Activated CD4-positive, alpha-beta T cell treated with anti-CD3 and anti-CD28 coated beads, Interleukin-2, amount 10 ng/mL, durations not matched to agents 24 days and 14 days (primary cell): ENCODE measurements at regions not wholly inside any gene's neighbourhood (a gene's known extent, or its start where the extent isn't known, plus 50 kb on each side); places are given as distances from the start of the nearest gene placed in this dataset.

Source experiments
- DNase-seq: peaks from one replicate; pipeline ENCODE4 v3.0.0; 2022
- H3K27ac Mint-ChIP-seq: one replicate; pipeline ENCODE4 v1.8.0; 2022; ENCODE audit warnings: mild to moderate bottlenecking, mixed read lengths
- H3K27me3 Mint-ChIP-seq: one replicate; pipeline ENCODE4 v1.8.0; 2022; ENCODE audit warnings: mixed read lengths
- H3K36me3 Mint-ChIP-seq: one replicate; pipeline ENCODE4 v1.8.0; 2022; ENCODE audit warnings: low read depth, mild to moderate bottlenecking, mixed read lengths
- H3K4me1 Mint-ChIP-seq: one replicate; pipeline ENCODE4 v1.8.0; 2021; ENCODE audit warnings: mixed read lengths
- H3K4me3 Mint-ChIP-seq: one replicate; pipeline ENCODE4 v1.8.0; 2022; ENCODE audit warnings: mild to moderate bottlenecking, moderate library complexity, mixed read lengths
- H3K9me3 Mint-ChIP-seq: one replicate; pipeline ENCODE4 v1.8.0; 2021; ENCODE audit warnings: mixed read lengths
- intact Hi-C: fragments of 100-400 bp; cut with micrococcal nuclease; formaldehyde crosslinking; loops from one replicate; pipeline ENCODE4 v1.15.1; 2023

- Mint-ChIP-seq H3K27ac (no peak overlapping the region), H3K4me3 (no peak overlapping the region), H3K9me3 (no peaks in the 10 kb centered on the region), H3K4me1 (no peaks in the 10 kb centered on the region), H3K36me3 (no peaks in the 10 kb centered on the region), H3K27me3 (no peaks in the 10 kb centered on the region)
- intact Hi-C loops: no loop called here
- DNase-seq: no peak
Observed at GRCh38 chr1:37113285-37113997, 79.1 kb upstream of the GRIK3 start.

GRCh38 chr1:37118790-37119189 lies 84.5 kb upstream of the GRIK3 start:
- no peak for DNase-seq
- Mint-ChIP-seq H3K36me3 (no peaks in the 10 kb centered on the region), H3K4me1 (no peaks in the 10 kb centered on the region), H3K27ac (no peak overlapping the region), H3K27me3 (no peaks in the 10 kb centered on the region), H3K9me3 (no peaks in the 10 kb centered on the region), H3K4me3 (no peak overlapping the region)
- intact Hi-C loops: no loop called here

- DNase-seq: no peak
- Mint-ChIP-seq H3K27me3 (no peaks in the 10 kb centered on the region), H3K9me3 (no peaks in the 10 kb centered on the region), H3K36me3 (no peaks in the 10 kb centered on the region), H3K4me3 (no peak overlapping the region), H3K4me1 (no peaks in the 10 kb centered on the region), H3K27ac (no peak overlapping the region)
- intact Hi-C loops: no loop called here
Observed at GRCh38 chr1:37120279-37120678, 86.0 kb upstream of the GRIK3 start.

- no peak for DNase-seq
- Mint-ChIP-seq H3K4me1 (no peaks in the 10 kb centered on the region), H3K27me3 (no peaks in the 10 kb centered on the region), H3K36me3 (no peaks in the 10 kb centered on the region), H3K27ac (no peak overlapping the region), H3K9me3 (no peaks in the 10 kb centered on the region), H3K4me3 (no peak overlapping the region)
- intact Hi-C loops: no loop called here
Observed at GRCh38 chr1:37123276-37124115, 89.2 kb upstream of the GRIK3 start.

- H3K36me3 Mint-ChIP-seq: no peaks in the 10 kb centered on the region
- H3K4me3 Mint-ChIP-seq: no peak overlapping the region
- H3K9me3 Mint-ChIP-seq: no peaks in the 10 kb centered on the region
- H3K27ac Mint-ChIP-seq: no peak overlapping the region
- H3K27me3 Mint-ChIP-seq: no peaks in the 10 kb centered on the region
- DNase-seq: no peak
- no peaks in the 10 kb centered on the region for H3K4me1 Mint-ChIP-seq
- intact Hi-C loops: no loop called here
Observed at GRCh38 chr1:37124501-37124900, 90.2 kb upstream of the GRIK3 start.

GRCh38 chr1:37125295-37125694 lies 91.0 kb upstream of the GRIK3 start:
- no peak for DNase-seq
- Mint-ChIP-seq H3K4me3 (no peak overlapping the region), H3K9me3 (no peaks in the 10 kb centered on the region), H3K27me3 (no peaks in the 10 kb centered on the region), H3K27ac (no peak overlapping the region), H3K4me1 (no peaks in the 10 kb centered on the region), H3K36me3 (no peaks in the 10 kb centered on the region)
- intact Hi-C loops: no loop called here

- Mint-ChIP-seq H3K27me3 (no peaks in the 10 kb centered on the region), H3K36me3 (no peaks in the 10 kb centered on the region), H3K4me3 (no peak overlapping the region), H3K4me1 (no peaks in the 10 kb centered on the region), H3K9me3 (no peaks in the 10 kb centered on the region), H3K27ac (no peak overlapping the region)
- DNase-seq: no peak
- intact Hi-C loops: no loop called here
Observed at GRCh38 chr1:37127254-37127748, 93.0 kb upstream of the GRIK3 start.

- H3K27me3 Mint-ChIP-seq: no peaks in the 10 kb centered on the region
- DNase-seq: no peak
- H3K36me3 Mint-ChIP-seq: no peaks in the 10 kb centered on the region
- no peaks in the 10 kb centered on the region for H3K9me3 Mint-ChIP-seq
- no peak overlapping the region for H3K27ac Mint-ChIP-seq
- H3K4me3 Mint-ChIP-seq: no peak overlapping the region
- no peaks in the 10 kb centered on the region for H3K4me1 Mint-ChIP-seq
- intact Hi-C loops: no loop called here
Observed at GRCh38 chr1:37128091-37128490, 93.8 kb upstream of the GRIK3 start.

GRCh38 chr1:37130221-37130948 lies 96.1 kb upstream of the GRIK3 start:
- DNase-seq: no peak
- Mint-ChIP-seq H3K27ac (no peak overlapping the region), H3K4me3 (no peak overlapping the region), H3K9me3 (no peaks in the 10 kb centered on the region), H3K27me3 (no peaks in the 10 kb centered on the region), H3K36me3 (no peaks in the 10 kb centered on the region), H3K4me1 (no peaks in the 10 kb centered on the region)
- intact Hi-C loops: no loop called here

GRCh38 chr1:37131281-37131680 lies 97.0 kb upstream of the GRIK3 start:
- Mint-ChIP-seq H3K36me3 (no peaks in the 10 kb centered on the region), H3K4me3 (no peak overlapping the region), H3K27ac (no peak overlapping the region), H3K4me1 (no peaks in the 10 kb centered on the region), H3K9me3 (no peaks in the 10 kb centered on the region), H3K27me3 (no peaks in the 10 kb centered on the region)
- no peak for DNase-seq
- intact Hi-C loops: no loop called here

GRCh38 chr1:37133276-37134145 lies 99.2 kb upstream of the GRIK3 start:
- DNase-seq: no peak
- Mint-ChIP-seq H3K4me1 (no peaks in the 10 kb centered on the region), H3K36me3 (no peaks in the 10 kb centered on the region), H3K27me3 (no peaks in the 10 kb centered on the region), H3K9me3 (no peaks in the 10 kb centered on the region), H3K27ac (no peak overlapping the region), H3K4me3 (no peak overlapping the region)
- intact Hi-C loops: no loop called here

- intact Hi-C loops: no loop called here
- Mint-ChIP-seq H3K9me3 (no peaks in the 10 kb centered on the region), H3K4me1 (no peaks in the 10 kb centered on the region), H3K36me3 (no peaks in the 10 kb centered on the region), H3K27me3 (no peaks in the 10 kb centered on the region), H3K4me3 (no peak overlapping the region), H3K27ac (no peak overlapping the region)
- DNase-seq: no peak
Observed at GRCh38 chr1:37134599-37134998, 100.3 kb upstream of the GRIK3 start.

- H3K4me1 Mint-ChIP-seq: no peaks in the 10 kb centered on the region
- intact Hi-C loops: no loop called here
- H3K27ac Mint-ChIP-seq: no peak overlapping the region
- H3K36me3 Mint-ChIP-seq: no peaks in the 10 kb centered on the region
- no peak overlapping the region for H3K4me3 Mint-ChIP-seq
- H3K9me3 Mint-ChIP-seq: no peaks in the 10 kb centered on the region
- DNase-seq: no peak
- no peaks in the 10 kb centered on the region for H3K27me3 Mint-ChIP-seq
Observed at GRCh38 chr1:37135032-37135431, 100.7 kb upstream of the GRIK3 start.
